ENCODE measurements at regions not wholly inside any gene's neighbourhood (a gene's known extent, or its start where the extent isn't known, plus 50 kb on each side); places are given as distances from the start of the nearest gene placed in this dataset.

DNA sequence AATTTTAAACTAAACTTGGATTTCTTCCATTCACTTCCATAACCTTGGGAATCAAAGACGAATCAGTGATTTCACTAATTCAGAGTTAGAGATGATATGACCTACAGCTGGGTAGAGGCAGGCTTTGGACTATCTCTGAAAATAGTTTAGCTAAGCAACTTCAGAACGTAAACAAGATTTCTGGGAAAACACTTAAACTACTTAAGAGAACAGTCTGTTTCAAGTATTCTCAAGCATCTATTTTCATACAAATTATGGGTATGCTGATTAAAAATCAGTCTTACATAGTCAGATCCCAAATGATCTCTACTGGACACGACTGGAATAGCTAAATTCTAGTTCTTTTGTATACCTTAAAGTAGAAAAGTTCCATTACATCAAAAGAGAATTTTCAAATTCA, 179.9 kb downstream of the PLCE1 start:
- H3K36me3 Mint-ChIP-seq (ENCODE audit: low read depth, unreplicated experiment), result peaks cover 2% of the 10 kb centered on the region
- FAIRE-seq (no peak), DNase-seq (ENCODE audit: low read depth) (no peak)
- no peaks in the 10 kb centered on the region for H3K9me3 Mint-ChIP-seq (ENCODE audit: unreplicated experiment)
- H3K27me3 Mint-ChIP-seq (ENCODE audit: low read depth, unreplicated experiment), result peaks cover 9% of the 10 kb centered on the region
- Histone ChIP-seq H3K9me3 (ENCODE audit: insufficient read depth, low read depth, low read length) (no peaks in the 10 kb centered on the region), H3K4me3 (ENCODE audit: insufficient read depth, low read depth, low read length) (no peak overlapping the region), H3K27me3 (ENCODE audit: insufficient read depth, low read length) (no peaks in the 10 kb centered on the region), H3K4me2 (ENCODE audit: low read length) (no peak overlapping the region), H3K27ac (ENCODE audit: low read depth, low read length) (no peak overlapping the region), H4K20me1 (ENCODE audit: insufficient read depth, low read length) (no peaks in the 10 kb centered on the region), H2AFZ (ENCODE audit: low read depth, low read length) (no peak overlapping the region), H3K79me2 (ENCODE audit: insufficient read depth, low read length) (no peaks in the 10 kb centered on the region), H3K36me3 (ENCODE audit: insufficient read depth, low read length) (no peaks in the 10 kb centered on the region), H3K4me1 (ENCODE audit: insufficient read depth, low read length) (no peaks in the 10 kb centered on the region), H3K9ac (ENCODE audit: low read length) (no peak overlapping the region)
- no peaks in the 10 kb centered on the region for H3K4me1 Mint-ChIP-seq (ENCODE audit: low read depth, unreplicated experiment)
- TF ChIP-seq, protein P1, sequence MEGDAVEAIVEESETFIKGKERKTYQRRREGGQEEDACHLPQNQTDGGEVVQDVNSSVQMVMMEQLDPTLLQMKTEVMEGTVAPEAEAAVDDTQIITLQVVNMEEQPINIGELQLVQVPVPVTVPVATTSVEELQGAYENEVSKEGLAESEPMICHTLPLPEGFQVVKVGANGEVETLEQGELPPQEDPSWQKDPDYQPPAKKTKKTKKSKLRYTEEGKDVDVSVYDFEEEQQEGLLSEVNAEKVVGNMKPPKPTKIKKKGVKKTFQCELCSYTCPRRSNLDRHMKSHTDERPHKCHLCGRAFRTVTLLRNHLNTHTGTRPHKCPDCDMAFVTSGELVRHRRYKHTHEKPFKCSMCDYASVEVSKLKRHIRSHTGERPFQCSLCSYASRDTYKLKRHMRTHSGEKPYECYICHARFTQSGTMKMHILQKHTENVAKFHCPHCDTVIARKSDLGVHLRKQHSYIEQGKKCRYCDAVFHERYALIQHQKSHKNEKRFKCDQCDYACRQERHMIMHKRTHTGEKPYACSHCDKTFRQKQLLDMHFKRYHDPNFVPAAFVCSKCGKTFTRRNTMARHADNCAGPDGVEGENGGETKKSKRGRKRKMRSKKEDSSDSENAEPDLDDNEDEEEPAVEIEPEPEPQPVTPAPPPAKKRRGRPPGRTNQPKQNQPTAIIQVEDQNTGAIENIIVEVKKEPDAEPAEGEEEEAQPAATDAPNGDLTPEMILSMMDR (IDR thresholded peaks at IDR 0.05; ENCODE audit: insufficient read depth, low read depth, low read length), result no peak
- no peak for TF ChIP-seq EZH2 (IDR thresholded peaks at IDR 0.05; ENCODE audit: insufficient read depth, low read length)
- no peak overlapping the region for H3K4me3 Mint-ChIP-seq (ENCODE audit: unreplicated experiment)
- no peak overlapping the region for H3K27ac Mint-ChIP-seq (ENCODE audit: unreplicated experiment)

DNA sequence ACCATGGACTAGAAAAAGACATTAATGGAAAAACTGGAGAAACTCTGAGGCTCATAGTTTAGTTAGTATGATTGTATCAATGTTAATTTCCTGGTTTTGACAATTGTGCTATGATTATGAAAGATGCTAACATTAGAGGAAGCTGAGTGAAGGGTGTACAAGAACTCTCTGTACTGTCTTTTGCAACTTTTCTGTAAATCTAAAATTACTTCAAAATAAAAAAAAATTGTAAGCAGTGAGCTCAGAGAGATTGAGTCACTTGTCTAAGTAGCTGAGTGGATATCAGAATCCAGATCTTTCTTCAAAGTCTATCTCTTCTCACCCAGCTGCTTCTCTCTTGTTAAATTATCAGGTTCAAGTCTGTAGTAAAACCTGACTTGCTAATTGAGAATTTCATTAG, 181.1 kb downstream of the PLCE1 start:
- H3K9me3 Mint-ChIP-seq (ENCODE audit: unreplicated experiment), result no peaks in the 10 kb centered on the region
- TF ChIP-seq, protein P1 (IDR thresholded peaks at IDR 0.05; ENCODE audit: insufficient read depth, low read depth, low read length), result no peak
- H3K9ac ChIP-seq (ENCODE audit: low read length), result no peak overlapping the region

DNA sequence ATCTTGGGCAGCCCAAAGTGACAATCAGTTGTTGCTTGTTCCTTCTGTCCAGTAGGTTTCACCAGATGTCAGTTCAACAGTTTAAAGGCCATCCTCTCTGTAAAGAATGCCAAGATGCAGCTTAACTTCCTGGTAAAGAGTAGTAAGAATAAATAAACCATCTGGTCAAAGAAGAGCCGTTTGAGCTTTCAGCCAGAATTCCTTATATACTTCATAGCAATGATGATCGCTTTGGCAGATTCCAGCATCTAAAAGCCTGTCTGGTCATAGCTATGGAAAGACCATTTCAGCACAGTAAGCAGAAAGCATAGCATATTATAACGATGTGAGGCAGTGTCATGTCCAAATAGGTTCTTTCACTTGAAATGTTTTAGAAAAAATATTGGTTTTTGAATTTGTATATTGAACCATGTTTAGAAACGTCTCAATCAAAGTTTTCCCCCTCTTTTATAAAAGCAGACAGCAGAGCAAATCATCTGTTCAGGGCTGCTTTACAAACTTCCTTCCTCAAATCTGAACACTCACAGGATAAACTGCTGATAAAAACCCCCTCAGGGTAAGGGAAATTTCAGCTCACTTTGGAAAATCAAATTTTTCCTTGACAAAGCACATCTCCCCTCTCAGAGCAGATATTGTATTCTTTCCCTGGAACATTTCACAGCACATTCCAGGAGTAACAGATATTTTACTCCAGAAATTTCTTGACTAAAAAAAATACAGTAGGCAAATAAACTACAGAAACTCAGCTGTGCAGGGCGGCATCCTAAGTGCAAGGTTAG, 184.1 kb downstream of the NOC3L start:
- Histone ChIP-seq H3K27ac (ENCODE audit: low read depth, low read length) (no peak overlapping the region), H3K9ac (ENCODE audit: low read length) (no peak overlapping the region), H3K9me3 (ENCODE audit: insufficient read depth, low read depth, low read length) (no peaks in the 10 kb centered on the region), H3K36me3 (ENCODE audit: insufficient read depth, low read length) (no peaks in the 10 kb centered on the region), H3K4me1 (ENCODE audit: insufficient read depth, low read length) (peaks cover 11% of the 10 kb centered on the region), H3K4me2 (ENCODE audit: low read length) (no peak overlapping the region), H3K79me2 (ENCODE audit: insufficient read depth, low read length) (no peaks in the 10 kb centered on the region), H3K27me3 (ENCODE audit: insufficient read depth, low read length) (no peaks in the 10 kb centered on the region), H3K4me3 (ENCODE audit: insufficient read depth, low read depth, low read length) (no peak overlapping the region), H4K20me1 (ENCODE audit: insufficient read depth, low read length) (no peaks in the 10 kb centered on the region), H2AFZ (ENCODE audit: low read depth, low read length) (no peak overlapping the region)
- H3K9me3 Mint-ChIP-seq (ENCODE audit: unreplicated experiment), result no peaks in the 10 kb centered on the region
- no peak overlapping the region for H3K27ac Mint-ChIP-seq (ENCODE audit: unreplicated experiment)
- peaks cover 9% of the 10 kb centered on the region for H3K27me3 Mint-ChIP-seq (ENCODE audit: low read depth, unreplicated experiment)
- no peak overlapping the region for H3K4me3 Mint-ChIP-seq (ENCODE audit: unreplicated experiment)
- DNase-seq (ENCODE audit: low read depth) (no peak), FAIRE-seq (no peak)
- H3K4me1 Mint-ChIP-seq (ENCODE audit: low read depth, unreplicated experiment), result peaks cover 7% of the 10 kb centered on the region
- TF ChIP-seq, protein P1 (IDR thresholded peaks at IDR 0.05; ENCODE audit: insufficient read depth, low read depth, low read length), result no peak
- TF ChIP-seq EZH2 (IDR thresholded peaks at IDR 0.05; ENCODE audit: insufficient read depth, low read length), result no peak
- no peaks in the 10 kb centered on the region for H3K36me3 Mint-ChIP-seq (ENCODE audit: low read depth, unreplicated experiment)

More for the DNA sequence above, 181.1 kb downstream of the PLCE1 start:
- DNase-seq (ENCODE audit: low read depth) (no peak), FAIRE-seq (no peak)
- H3K9me3 ChIP-seq (ENCODE audit: insufficient read depth, low read depth, low read length), result no peaks in the 10 kb centered on the region
- no peaks in the 10 kb centered on the region for H3K36me3 ChIP-seq (ENCODE audit: insufficient read depth, low read length)
- Mint-ChIP-seq H3K4me3 (ENCODE audit: unreplicated experiment) (no peak overlapping the region), H3K27ac (ENCODE audit: unreplicated experiment) (no peak overlapping the region), H3K4me1 (ENCODE audit: low read depth, unreplicated experiment) (no peaks in the 10 kb centered on the region), H3K27me3 (ENCODE audit: low read depth, unreplicated experiment) (peaks cover 9% of the 10 kb centered on the region), H3K36me3 (ENCODE audit: low read depth, unreplicated experiment) (peaks cover 2% of the 10 kb centered on the region)
- no peak overlapping the region for H3K4me2 ChIP-seq (ENCODE audit: low read length)
- H3K79me2 ChIP-seq (ENCODE audit: insufficient read depth, low read length), result no peaks in the 10 kb centered on the region
- no peaks in the 10 kb centered on the region for H3K4me1 ChIP-seq (ENCODE audit: insufficient read depth, low read length)
- H4K20me1 ChIP-seq (ENCODE audit: insufficient read depth, low read length), result no peaks in the 10 kb centered on the region
- no peak overlapping the region for H3K27ac ChIP-seq (ENCODE audit: low read depth, low read length)
- H2AFZ ChIP-seq (ENCODE audit: low read depth, low read length), result no peak overlapping the region
- no peaks in the 10 kb centered on the region for H3K27me3 ChIP-seq (ENCODE audit: insufficient read depth, low read length)
- no peak overlapping the region for H3K4me3 ChIP-seq (ENCODE audit: insufficient read depth, low read depth, low read length)
